Glutamatergic neuron (in vitro differentiated cells): ENCODE measurements at regions not wholly inside any gene's neighbourhood (a gene's known extent, or its start where the extent isn't known, plus 50 kb on each side); places are given as distances from the start of the nearest gene placed in this dataset.

Experiments
- DNase-seq: peaks from one replicate; pipeline ENCODE4 v3.0.0; 2022
- H3K27ac Mint-ChIP-seq: one replicate; pipeline ENCODE4 v1.8.0; 2020; ENCODE audit warnings: mild to moderate bottlenecking, mixed read lengths, inconsistent platforms; ENCODE audit not compliant: unreplicated experiment
- H3K27me3 Mint-ChIP-seq: one replicate; pipeline ENCODE4 v1.8.0; 2020; ENCODE audit warnings: mild to moderate bottlenecking, moderate library complexity, mixed read lengths, inconsistent platforms; ENCODE audit not compliant: unreplicated experiment
- H3K36me3 Mint-ChIP-seq: one replicate; pipeline ENCODE4 v1.8.0; 2020; ENCODE audit warnings: mild to moderate bottlenecking, mixed read lengths, inconsistent platforms; ENCODE audit not compliant: unreplicated experiment
- H3K4me1 Mint-ChIP-seq: one replicate; pipeline ENCODE4 v1.8.0; 2020; ENCODE audit warnings: mild to moderate bottlenecking, low read depth, mixed read lengths, inconsistent platforms; ENCODE audit not compliant: unreplicated experiment
- H3K4me3 Mint-ChIP-seq: one replicate; pipeline ENCODE4 v1.8.0; 2020; ENCODE audit warnings: mild to moderate bottlenecking, mixed read lengths, inconsistent platforms; ENCODE audit not compliant: unreplicated experiment
- H3K9me3 Mint-ChIP-seq: one replicate; pipeline ENCODE4 v1.8.0; 2020; ENCODE audit warnings: mild to moderate bottlenecking, moderate library complexity, mixed read lengths, inconsistent platforms; ENCODE audit not compliant: unreplicated experiment
- TF ChIP-seq, protein P1 (sequence below): fragments of 200-600 bp; sonication (generic); IDR thresholded peaks from one replicate; pipeline ENCODE4 v1.5.0; 2021; ENCODE audit not compliant: partially characterized antibody, unreplicated experiment

DNA sequence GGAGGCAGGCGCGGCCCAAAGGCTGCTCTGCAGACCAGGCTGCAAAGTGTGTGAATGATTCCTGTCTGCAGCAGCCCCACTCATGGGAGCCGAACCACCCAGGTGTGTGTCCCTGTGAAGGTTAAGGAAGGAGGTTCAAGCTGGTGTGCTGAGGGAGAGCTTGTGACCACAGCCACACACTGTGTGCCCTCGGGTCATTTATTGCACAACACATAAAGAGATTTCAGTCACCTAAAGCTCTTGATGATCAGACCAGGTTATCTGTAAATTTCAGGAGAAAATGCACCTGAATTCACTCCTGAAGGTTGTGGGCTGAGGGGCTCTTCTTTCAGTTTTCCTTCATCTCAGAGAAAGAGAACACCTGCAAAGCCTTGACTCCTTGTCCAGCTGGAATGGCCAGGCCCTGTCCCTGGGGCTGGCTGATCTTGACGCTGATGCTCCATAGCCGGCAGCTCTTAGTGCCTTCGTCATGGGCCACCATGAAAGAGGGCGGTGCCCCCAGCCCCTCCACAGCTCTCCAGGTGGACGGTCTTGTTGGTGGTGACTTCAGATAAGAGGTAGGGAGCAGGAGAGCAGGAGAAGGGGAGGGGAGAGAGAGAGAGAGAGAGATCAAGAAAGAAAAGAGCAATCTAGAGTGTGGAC is 110.8 kb upstream of the C1QTNF9B start:
- TF ChIP-seq, protein P1, sequence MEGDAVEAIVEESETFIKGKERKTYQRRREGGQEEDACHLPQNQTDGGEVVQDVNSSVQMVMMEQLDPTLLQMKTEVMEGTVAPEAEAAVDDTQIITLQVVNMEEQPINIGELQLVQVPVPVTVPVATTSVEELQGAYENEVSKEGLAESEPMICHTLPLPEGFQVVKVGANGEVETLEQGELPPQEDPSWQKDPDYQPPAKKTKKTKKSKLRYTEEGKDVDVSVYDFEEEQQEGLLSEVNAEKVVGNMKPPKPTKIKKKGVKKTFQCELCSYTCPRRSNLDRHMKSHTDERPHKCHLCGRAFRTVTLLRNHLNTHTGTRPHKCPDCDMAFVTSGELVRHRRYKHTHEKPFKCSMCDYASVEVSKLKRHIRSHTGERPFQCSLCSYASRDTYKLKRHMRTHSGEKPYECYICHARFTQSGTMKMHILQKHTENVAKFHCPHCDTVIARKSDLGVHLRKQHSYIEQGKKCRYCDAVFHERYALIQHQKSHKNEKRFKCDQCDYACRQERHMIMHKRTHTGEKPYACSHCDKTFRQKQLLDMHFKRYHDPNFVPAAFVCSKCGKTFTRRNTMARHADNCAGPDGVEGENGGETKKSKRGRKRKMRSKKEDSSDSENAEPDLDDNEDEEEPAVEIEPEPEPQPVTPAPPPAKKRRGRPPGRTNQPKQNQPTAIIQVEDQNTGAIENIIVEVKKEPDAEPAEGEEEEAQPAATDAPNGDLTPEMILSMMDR: no peak
- Mint-ChIP-seq H3K36me3 (peaks cover 8% of the 10 kb centered on the region), H3K9me3 (peaks cover 6% of the 10 kb centered on the region), H3K4me3 (no peak overlapping the region), H3K4me1 (peaks cover 25% of the 10 kb centered on the region), H3K27me3 (peaks cover 2% of the 10 kb centered on the region), H3K27ac (no peak overlapping the region)
- DNase-seq: no peak

DNA sequence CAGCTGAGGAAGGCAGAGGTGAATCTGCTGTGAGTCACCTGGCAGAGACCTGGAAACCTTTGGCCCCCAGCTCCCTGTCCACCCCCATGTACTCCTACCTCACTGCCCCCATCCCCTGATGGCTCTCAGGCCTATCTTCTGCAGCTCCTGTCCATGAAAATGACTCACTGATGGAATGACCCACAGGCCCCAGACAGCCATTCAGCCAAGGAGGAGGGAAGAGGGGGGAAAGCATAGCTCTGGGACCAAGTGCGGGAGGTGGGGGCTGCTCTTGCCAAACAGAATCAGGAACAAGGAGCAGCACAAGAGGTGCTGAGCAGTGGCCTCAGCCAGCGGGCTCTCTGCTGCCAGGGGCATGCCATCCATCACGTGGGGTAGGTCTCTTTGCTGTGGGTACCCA is 111.4 kb upstream of the C1QTNF9B start:
- Mint-ChIP-seq H3K36me3 (peaks cover 8% of the 10 kb centered on the region), H3K9me3 (peaks cover 9% of the 10 kb centered on the region), H3K27ac (no peak overlapping the region), H3K4me3 (no peak overlapping the region), H3K27me3 (peaks cover 2% of the 10 kb centered on the region), H3K4me1 (peaks cover 25% of the 10 kb centered on the region)
- TF ChIP-seq, protein P1: no peak
- no peak for DNase-seq

GRCh38 chr13:24011266-24011665 is 114.0 kb upstream of the C1QTNF9B start:
- H3K36me3 Mint-ChIP-seq: peaks cover 8% of the 10 kb centered on the region
- no peak overlapping the region for H3K4me3 Mint-ChIP-seq
- H3K4me1 Mint-ChIP-seq: peaks cover under 1% of the 10 kb centered on the region
- H3K9me3 Mint-ChIP-seq: peaks cover 8% of the 10 kb centered on the region
- DNase-seq: no peak
- H3K27ac Mint-ChIP-seq: no peak overlapping the region
- TF ChIP-seq, protein P1: no peak
- H3K27me3 Mint-ChIP-seq: peaks cover 2% of the 10 kb centered on the region

- Mint-ChIP-seq H3K9me3 (peaks cover 6% of the 10 kb centered on the region), H3K4me1 (peaks cover 1% of the 10 kb centered on the region), H3K36me3 (peaks cover 8% of the 10 kb centered on the region), H3K4me3 (no peak overlapping the region), H3K27ac (no peak overlapping the region), H3K27me3 (peaks cover 2% of the 10 kb centered on the region)
- no peak for DNase-seq
- TF ChIP-seq, protein P1: no peak
These were observed 115.3 kb upstream of the C1QTNF9B start for GRCh38 chr13:24012648-24013047.

DNA sequence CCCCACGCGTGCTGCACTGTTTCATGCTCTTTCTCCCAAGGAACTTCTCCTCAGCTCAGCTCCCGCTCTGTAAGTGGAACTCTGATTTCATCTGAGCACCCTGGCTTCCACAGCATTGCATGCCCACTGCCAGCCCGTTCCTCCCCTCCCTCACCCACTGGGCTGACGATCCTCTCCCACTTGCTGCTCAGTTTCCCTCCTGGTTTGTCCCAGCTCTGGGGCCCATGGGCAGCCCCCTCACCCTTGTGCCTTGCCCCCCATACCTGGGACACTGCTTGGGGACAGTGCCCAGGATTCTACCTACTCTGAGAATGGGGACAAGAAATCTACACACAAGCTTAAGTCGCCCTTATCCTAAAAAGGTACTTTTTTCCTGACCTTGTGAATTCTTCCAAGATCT is 115.9 kb upstream of the C1QTNF9B start:
- Mint-ChIP-seq H3K4me3 (no peak overlapping the region), H3K27ac (no peak overlapping the region), H3K27me3 (peaks cover 2% of the 10 kb centered on the region), H3K4me1 (peaks cover 1% of the 10 kb centered on the region), H3K9me3 (peaks cover 4% of the 10 kb centered on the region), H3K36me3 (peaks cover 8% of the 10 kb centered on the region)
- TF ChIP-seq, protein P1: no peak
- DNase-seq: no peak
